ENCODE measurements at regions not wholly inside any gene's neighbourhood (a gene's known extent, or its start where the extent isn't known, plus 50 kb on each side); places are given as distances from the start of the nearest gene placed in this dataset.
"Not testable (repeated sequence)": the region's sequence is repeated elsewhere in the genome, so short reads cannot be mapped to it uniquely, and the experiment has no call there.

GRCh38 chrX:65871671-65872311 is 168.1 kb downstream of the VSIG4 start:
- H3K4me1 Mint-ChIP-seq, result no peaks in the 10 kb centered on the region

GRCh38 chrX:65870544-65870943 is 169.3 kb downstream of the VSIG4 start:
- H3K4me1 Mint-ChIP-seq; H3K4me3 Mint-ChIP-seq; H3K27ac Mint-ChIP-seq; DNase-seq (ENCODE audit: low spot score in 2 of 2, unreplicated experiment in 2 of 2); H3K36me3 Mint-ChIP-seq; H3K27me3 Mint-ChIP-seq (ENCODE audit: low read depth): not testable (repeated sequence)
- peaks cover 21% of the 10 kb centered on the region for H3K9me3 Mint-ChIP-seq

More at GRCh38 chrX:65871671-65872311, 168.1 kb downstream of the VSIG4 start:
- H3K4me3 Mint-ChIP-seq, result no peak overlapping the region
- no peak overlapping the region for H3K27ac Mint-ChIP-seq
- TF ChIP-seq CTCF (IDR thresholded peaks at IDR 0.05; ENCODE audit: unreplicated experiment), result no peak
- H3K27me3 Mint-ChIP-seq (ENCODE audit: low read depth), result no peaks in the 10 kb centered on the region
- DNase-seq (ENCODE audit: low spot score in 2 of 2, unreplicated experiment in 2 of 2), result no peak
- H3K36me3 Mint-ChIP-seq, result no peaks in the 10 kb centered on the region
- H3K9me3 Mint-ChIP-seq, result peaks cover 23% of the 10 kb centered on the region

- Mint-ChIP-seq H3K4me1 (no peaks in the 10 kb centered on the region), H3K4me3 (no peak overlapping the region), H3K9me3 (peaks cover 20% of the 10 kb centered on the region), H3K27me3 (ENCODE audit: low read depth) (no peaks in the 10 kb centered on the region), H3K36me3 (no peaks in the 10 kb centered on the region), H3K27ac (no peak overlapping the region)
- no peak for DNase-seq (ENCODE audit: low spot score in 2 of 2, unreplicated experiment in 2 of 2)
- no peak for TF ChIP-seq CTCF (IDR thresholded peaks at IDR 0.05; ENCODE audit: unreplicated experiment)
Measured at GRCh38 chrX:65866773-65867172, 173.1 kb downstream of the VSIG4 start.

GRCh38 chrX:65866146-65866545 is 173.7 kb downstream of the VSIG4 start:
- no peaks in the 10 kb centered on the region for H3K27me3 Mint-ChIP-seq (ENCODE audit: low read depth)
- H3K27ac Mint-ChIP-seq, result no peak overlapping the region
- H3K4me1 Mint-ChIP-seq, result no peaks in the 10 kb centered on the region
- peaks cover 23% of the 10 kb centered on the region for H3K9me3 Mint-ChIP-seq
- no peak for TF ChIP-seq CTCF (IDR thresholded peaks at IDR 0.05; ENCODE audit: unreplicated experiment)
- H3K36me3 Mint-ChIP-seq, result no peaks in the 10 kb centered on the region
- H3K4me3 Mint-ChIP-seq, result no peak overlapping the region
- DNase-seq (ENCODE audit: low spot score in 2 of 2, unreplicated experiment in 2 of 2), result no peak

GRCh38 chrX:65862638-65863037 is 177.2 kb downstream of the VSIG4 start:
- Mint-ChIP-seq H3K27ac (no peak overlapping the region), H3K27me3 (ENCODE audit: low read depth) (no peaks in the 10 kb centered on the region), H3K9me3 (peaks cover 28% of the 10 kb centered on the region), H3K4me1 (no peaks in the 10 kb centered on the region), H3K4me3 (no peak overlapping the region), H3K36me3 (no peaks in the 10 kb centered on the region)
- no peak for TF ChIP-seq CTCF (IDR thresholded peaks at IDR 0.05; ENCODE audit: unreplicated experiment)
- no peak for DNase-seq (ENCODE audit: low spot score in 2 of 2, unreplicated experiment in 2 of 2)

- H3K4me3 Mint-ChIP-seq, result no peak overlapping the region
- peaks cover 44% of the 10 kb centered on the region for H3K9me3 Mint-ChIP-seq
- TF ChIP-seq CTCF (IDR thresholded peaks at IDR 0.05; ENCODE audit: unreplicated experiment), result no peak
- DNase-seq (ENCODE audit: low spot score in 2 of 2, unreplicated experiment in 2 of 2), result no peak
- H3K27me3 Mint-ChIP-seq (ENCODE audit: low read depth), result no peaks in the 10 kb centered on the region
- no peak overlapping the region for H3K27ac Mint-ChIP-seq
- H3K36me3 Mint-ChIP-seq, result no peaks in the 10 kb centered on the region
- H3K4me1 Mint-ChIP-seq, result no peaks in the 10 kb centered on the region
Measured at GRCh38 chrX:65859299-65859698, 180.6 kb downstream of the VSIG4 start.

GRCh38 chrX:65854437-65854836 is 185.4 kb downstream of the VSIG4 start:
- not testable (repeated sequence) for H3K27me3 Mint-ChIP-seq (ENCODE audit: low read depth); DNase-seq (ENCODE audit: low spot score in 2 of 2, unreplicated experiment in 2 of 2); H3K36me3 Mint-ChIP-seq; H3K4me1 Mint-ChIP-seq; H3K4me3 Mint-ChIP-seq; H3K27ac Mint-ChIP-seq
- peaks cover 58% of the 10 kb centered on the region for H3K9me3 Mint-ChIP-seq

- H3K27ac Mint-ChIP-seq; H3K4me1 Mint-ChIP-seq; H3K4me3 Mint-ChIP-seq; DNase-seq (ENCODE audit: low spot score in 2 of 2, unreplicated experiment in 2 of 2); H3K36me3 Mint-ChIP-seq; H3K27me3 Mint-ChIP-seq (ENCODE audit: low read depth): not testable (repeated sequence)
- peaks cover 51% of the 10 kb centered on the region for H3K9me3 Mint-ChIP-seq
Measured at GRCh38 chrX:65851306-65851705, 183.9 kb downstream of the MSN start.

- not testable (repeated sequence) for H3K4me3 Mint-ChIP-seq; DNase-seq (ENCODE audit: low spot score in 2 of 2, unreplicated experiment in 2 of 2); H3K4me1 Mint-ChIP-seq; H3K36me3 Mint-ChIP-seq; H3K27ac Mint-ChIP-seq; H3K27me3 Mint-ChIP-seq (ENCODE audit: low read depth)
- peaks cover 51% of the 10 kb centered on the region for H3K9me3 Mint-ChIP-seq
Measured at GRCh38 chrX:65850821-65851220, 183.4 kb downstream of the MSN start.

All from mesothelial cell of epicardium (in vitro differentiated cells).